ENCODE measurements at regions not wholly inside any gene's neighbourhood (a gene's known extent, or its start where the extent isn't known, plus 50 kb on each side); places are given as distances from the start of the nearest gene placed in this dataset.

DNA sequence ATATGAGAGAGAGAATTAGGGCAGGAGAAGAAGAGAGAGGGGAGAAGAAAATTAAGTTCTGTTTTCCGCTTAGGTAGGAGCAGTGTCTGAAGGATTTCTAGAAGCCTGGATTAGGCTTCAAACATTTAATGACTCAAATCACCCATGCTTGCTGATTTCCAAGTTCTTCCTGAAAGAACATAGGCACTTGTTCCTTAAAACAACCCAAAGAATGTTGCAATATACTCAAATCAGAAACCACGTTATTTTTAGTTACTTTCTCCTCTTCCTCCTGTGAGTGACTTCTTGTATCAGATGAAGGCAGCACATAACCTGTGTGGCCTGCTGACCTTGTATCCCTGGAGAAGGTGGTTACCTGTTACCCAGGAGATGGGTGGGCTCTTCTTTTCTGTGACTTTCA is 351.5 kb upstream of the KLF4 start:
- TF ChIP-seq, protein P1, sequence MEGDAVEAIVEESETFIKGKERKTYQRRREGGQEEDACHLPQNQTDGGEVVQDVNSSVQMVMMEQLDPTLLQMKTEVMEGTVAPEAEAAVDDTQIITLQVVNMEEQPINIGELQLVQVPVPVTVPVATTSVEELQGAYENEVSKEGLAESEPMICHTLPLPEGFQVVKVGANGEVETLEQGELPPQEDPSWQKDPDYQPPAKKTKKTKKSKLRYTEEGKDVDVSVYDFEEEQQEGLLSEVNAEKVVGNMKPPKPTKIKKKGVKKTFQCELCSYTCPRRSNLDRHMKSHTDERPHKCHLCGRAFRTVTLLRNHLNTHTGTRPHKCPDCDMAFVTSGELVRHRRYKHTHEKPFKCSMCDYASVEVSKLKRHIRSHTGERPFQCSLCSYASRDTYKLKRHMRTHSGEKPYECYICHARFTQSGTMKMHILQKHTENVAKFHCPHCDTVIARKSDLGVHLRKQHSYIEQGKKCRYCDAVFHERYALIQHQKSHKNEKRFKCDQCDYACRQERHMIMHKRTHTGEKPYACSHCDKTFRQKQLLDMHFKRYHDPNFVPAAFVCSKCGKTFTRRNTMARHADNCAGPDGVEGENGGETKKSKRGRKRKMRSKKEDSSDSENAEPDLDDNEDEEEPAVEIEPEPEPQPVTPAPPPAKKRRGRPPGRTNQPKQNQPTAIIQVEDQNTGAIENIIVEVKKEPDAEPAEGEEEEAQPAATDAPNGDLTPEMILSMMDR (conservative IDR thresholded peaks at IDR 0.05; ENCODE audit: low read depth, low read length): no peak
- no peak for TF ChIP-seq EZH2phosphoT487 (IDR thresholded peaks at IDR 0.05; ENCODE audit: borderline replicate concordance, low read length)
